ENCODE measurements at regions not wholly inside any gene's neighbourhood (a gene's known extent, or its start where the extent isn't known, plus 50 kb on each side); places are given as distances from the start of the nearest gene placed in this dataset.

GRCh38 chr9:2286333-2286705, 271.2 kb downstream of the SMARCA2 start:
- H3K36me3 ChIP-seq (ENCODE audit: low read depth), result no peaks in the 10 kb centered on the region
- in situ Hi-C loops (cut with MboI), result no loop called here
- H3K9ac ChIP-seq, result no peak overlapping the region
- H3K4me1 ChIP-seq (ENCODE audit: insufficient read depth), result no peaks in the 10 kb centered on the region
- DNase-seq, result no peak
- WGBS, 2 experiments (ENCODE audit: low coverage in 1 of 2, low lambda C conversion rate in 2 of 2, missing lambda C conversion rate in 2 of 2), result 48 to 75% methylated on average over 1 of the region's 1 CpG
- H3K27me3 ChIP-seq (replicated peaks; ENCODE audit: insufficient read depth), result 0 out of 2 replicates have a peak, but pooled peaks cover 4% of the 10 kb centered on the region
- H3K27ac ChIP-seq, result no peak overlapping the region
- no peaks in the 10 kb centered on the region; the same call in 1 of the 2 replicates for H4K20me1 ChIP-seq (ENCODE audit: insufficient read depth)
- H3K79me2 ChIP-seq (ENCODE audit: insufficient read depth), result no peaks in the 10 kb centered on the region
- H3F3A ChIP-seq (ENCODE audit: insufficient read depth), result no peaks in the 10 kb centered on the region
- no peaks in the 10 kb centered on the region for H3K9me2 ChIP-seq (ENCODE audit: insufficient read depth)
- H3K4me2 ChIP-seq (ENCODE audit: unreplicated experiment), result no peak overlapping the region
- no peak overlapping the region for H2AFZ ChIP-seq
- TF ChIP-seq EZH2phosphoT487 (IDR thresholded peaks at IDR 0.05; ENCODE audit: insufficient read depth, low read depth) (no peak), EZH2 (IDR thresholded peaks at IDR 0.05; ENCODE audit: insufficient read depth, poor library complexity, severe bottlenecking) (no peak)
- H3K4me3 ChIP-seq, result no peak overlapping the region
- no peaks in the 10 kb centered on the region for H3K9me3 ChIP-seq (ENCODE audit: low read depth)

DNA sequence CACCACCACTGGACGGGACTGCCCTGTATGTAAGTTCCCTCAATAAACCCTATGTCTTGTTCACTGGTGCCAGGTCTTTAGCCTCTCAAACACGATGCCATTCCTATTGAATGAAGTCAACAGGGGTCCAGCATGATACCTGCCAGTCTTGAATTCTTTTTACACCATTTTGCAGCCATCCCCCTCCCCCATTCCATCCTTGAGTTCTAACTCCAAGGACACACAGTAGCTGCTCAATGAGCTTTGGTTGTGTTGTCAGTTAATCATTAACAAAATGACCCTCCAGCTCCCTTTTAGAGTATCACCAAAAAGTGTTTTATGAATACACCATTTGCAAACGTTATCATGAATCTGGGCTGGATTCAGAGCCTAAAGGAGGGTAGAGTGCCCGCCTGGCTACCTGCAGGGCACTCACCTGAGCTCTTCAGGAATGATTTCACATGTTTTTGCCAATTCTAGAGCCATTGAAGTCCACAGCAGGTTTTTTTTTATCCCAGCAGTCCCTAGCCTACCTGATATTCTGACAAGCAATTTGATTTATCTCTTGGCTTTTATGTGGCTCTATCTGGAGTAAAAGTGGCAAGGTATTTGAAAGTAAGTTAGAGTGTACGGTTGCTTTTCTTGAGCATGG, 271.8 kb downstream of the SMARCA2 start:
- Histone ChIP-seq H4K20me1 (ENCODE audit: insufficient read depth) (no peaks in the 10 kb centered on the region; the same call in 1 of the 2 replicates), H3K9me3 (ENCODE audit: low read depth) (no peaks in the 10 kb centered on the region), H3K4me1 (ENCODE audit: insufficient read depth) (no peaks in the 10 kb centered on the region; the same call in 1 of the 2 replicates), H2AFZ (no peak overlapping the region), H3K4me3 (no peak overlapping the region), H3K27me3 (replicated peaks; ENCODE audit: insufficient read depth) (peaks cover 4% of the 10 kb centered on the region; the same call in 1 of the 2 replicates), H3F3A (ENCODE audit: insufficient read depth) (no peaks in the 10 kb centered on the region), H3K36me3 (ENCODE audit: low read depth) (no peaks in the 10 kb centered on the region), H3K27ac (no peak overlapping the region), H3K4me2 (ENCODE audit: unreplicated experiment) (no peak overlapping the region), H3K9me2 (ENCODE audit: insufficient read depth) (no peaks in the 10 kb centered on the region), H3K9ac (no peak overlapping the region), H3K79me2 (ENCODE audit: insufficient read depth) (no peaks in the 10 kb centered on the region)
- no peak for TF ChIP-seq EZH2 (IDR thresholded peaks at IDR 0.05; ENCODE audit: insufficient read depth, poor library complexity, severe bottlenecking)
- TF ChIP-seq EZH2phosphoT487 (IDR thresholded peaks at IDR 0.05; ENCODE audit: insufficient read depth, low read depth), result no peak
- no peak for DNase-seq
- 30 to 31% methylated on average over 5 of the region's 5 CpGs for WGBS, 2 experiments (ENCODE audit: low coverage in 1 of 2, low lambda C conversion rate in 2 of 2, missing lambda C conversion rate in 2 of 2)
- in situ Hi-C loops (cut with MboI), result no loop called here

GRCh38 chr9:2288309-2288708, 273.2 kb downstream of the SMARCA2 start:
- no peak overlapping the region for H2AFZ ChIP-seq
- TF ChIP-seq EZH2 (IDR thresholded peaks at IDR 0.05; ENCODE audit: insufficient read depth, poor library complexity, severe bottlenecking) (no peak), EZH2phosphoT487 (IDR thresholded peaks at IDR 0.05; ENCODE audit: insufficient read depth, low read depth) (no peak)
- no peaks in the 10 kb centered on the region; the same call in 1 of the 2 replicates for H3K4me1 ChIP-seq (ENCODE audit: insufficient read depth)
- H3K4me2 ChIP-seq (ENCODE audit: unreplicated experiment), result no peak overlapping the region
- no peak overlapping the region for H3K27ac ChIP-seq
- no peak overlapping the region for H3K4me3 ChIP-seq
- H3K36me3 ChIP-seq (ENCODE audit: low read depth), result no peaks in the 10 kb centered on the region
- WGBS, 2 experiments (ENCODE audit: low coverage in 1 of 2, low lambda C conversion rate in 2 of 2, missing lambda C conversion rate in 2 of 2), result 58 to 73% methylated on average over 7 of the region's 7 CpGs
- no peaks in the 10 kb centered on the region for H3F3A ChIP-seq (ENCODE audit: insufficient read depth)
- H3K27me3 ChIP-seq (replicated peaks; ENCODE audit: insufficient read depth), result peaks cover 4% of the 10 kb centered on the region; the same call in 1 of the 2 replicates
- in situ Hi-C loops (cut with MboI), result no loop called here
- no peaks in the 10 kb centered on the region; the same call in 1 of the 2 replicates for H4K20me1 ChIP-seq (ENCODE audit: insufficient read depth)
- no peak for DNase-seq
- no peaks in the 10 kb centered on the region for H3K79me2 ChIP-seq (ENCODE audit: insufficient read depth)
- no peaks in the 10 kb centered on the region for H3K9me3 ChIP-seq (ENCODE audit: low read depth)
- H3K9ac ChIP-seq, result no peak overlapping the region
- H3K9me2 ChIP-seq (ENCODE audit: insufficient read depth), result no peaks in the 10 kb centered on the region

DNA sequence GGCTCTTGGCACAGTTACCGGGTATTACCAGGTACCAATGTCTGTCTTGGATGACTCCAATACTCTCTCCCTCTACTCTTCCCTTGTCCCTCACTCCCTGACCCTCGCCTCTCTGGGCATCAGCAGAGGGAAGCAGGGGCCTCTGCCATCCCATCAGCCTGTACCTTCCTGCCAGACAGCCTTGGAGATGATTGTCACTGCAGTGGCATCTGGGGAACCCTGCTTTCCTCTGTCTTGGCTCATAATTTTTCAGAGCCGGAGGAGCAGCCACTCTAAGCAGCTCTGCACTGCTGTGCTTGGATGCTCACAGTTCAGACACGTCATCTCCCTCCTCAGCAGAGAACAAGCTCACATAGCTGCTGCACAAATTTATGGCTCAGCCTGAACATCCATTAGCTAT, 274.1 kb downstream of the SMARCA2 start:
- TF ChIP-seq EZH2 (IDR thresholded peaks at IDR 0.05; ENCODE audit: insufficient read depth, poor library complexity, severe bottlenecking) (no peak), EZH2phosphoT487 (IDR thresholded peaks at IDR 0.05; ENCODE audit: insufficient read depth, low read depth) (no peak)
- Histone ChIP-seq H3K79me2 (ENCODE audit: insufficient read depth) (no peaks in the 10 kb centered on the region), H3K4me2 (ENCODE audit: unreplicated experiment) (no peak overlapping the region), H3K9ac (no peak overlapping the region), H2AFZ (no peak overlapping the region), H3K4me3 (no peak overlapping the region), H3K36me3 (ENCODE audit: low read depth) (no peaks in the 10 kb centered on the region), H3K9me3 (ENCODE audit: low read depth) (no peaks in the 10 kb centered on the region), H4K20me1 (ENCODE audit: insufficient read depth) (no peaks in the 10 kb centered on the region; the same call in 1 of the 2 replicates), H3F3A (ENCODE audit: insufficient read depth) (no peaks in the 10 kb centered on the region), H3K27ac (no peak overlapping the region), H3K4me1 (ENCODE audit: insufficient read depth) (no peaks in the 10 kb centered on the region; the same call in 1 of the 2 replicates), H3K27me3 (replicated peaks; ENCODE audit: insufficient read depth) (peaks cover 2% of the 10 kb centered on the region; the same call in 1 of the 2 replicates), H3K9me2 (ENCODE audit: insufficient read depth) (no peaks in the 10 kb centered on the region)
- in situ Hi-C loops (cut with MboI), result no loop called here
- WGBS, 2 experiments (ENCODE audit: low coverage in 1 of 2, low lambda C conversion rate in 2 of 2, missing lambda C conversion rate in 2 of 2), result 60 to 61% methylated on average over 4 of the region's 4 CpGs
- no peak for DNase-seq

All from GM23248 (cell line).